SU-DHL-6 (cell line): ENCODE measurements at regions not wholly inside any gene's neighbourhood (a gene's known extent, or its start where the extent isn't known, plus 50 kb on each side); places are given as distances from the start of the nearest gene placed in this dataset.

Experiments used
- H2AFZ ChIP-seq: fragments of 200-600 bp; sonication (generic); 2 replicates; pipeline ENCODE4 v1.6.1; 2014; ENCODE audit warnings: low read depth, mild to moderate bottlenecking, moderate library complexity, mixed read lengths, antibody characterized with exemption, low read length; ENCODE audit not compliant: severe bottlenecking
- H3F3A ChIP-seq: fragments of 200-600 bp; shearing (Covaris generic); 2 replicates; pipeline ENCODE4 v1.6.0; 2016; ENCODE audit warnings: antibody characterized with exemption, mild to moderate bottlenecking; ENCODE audit not compliant: insufficient read depth
- H3K27ac ChIP-seq: fragments of 200-600 bp; sonication (generic); 2 replicates; pipeline ENCODE4 v1.5.1; 2016; ENCODE audit warnings: low read depth, mild to moderate bottlenecking, low read length, moderate library complexity, mixed read lengths
- H3K27me3 ChIP-seq: fragments of 200-600 bp; sonication (generic), shearing (Covaris generic); 2 replicates; pipeline ENCODE4 v1.6.0; 2014; ENCODE audit warnings: mild to moderate bottlenecking, low read length
- H3K36me3 ChIP-seq: fragments of 200-600 bp; sonication (generic); 2 replicates; pipeline ENCODE4 v1.6.1; 2014; ENCODE audit warnings: mild to moderate bottlenecking, low read length, mixed read lengths
- H3K4me2 ChIP-seq: fragments of 300-600, 200-600 bp; shearing (Covaris generic), sonication (generic); 2 replicates; pipeline ENCODE4 v1.6.0; 2014; ENCODE audit warnings: low read length, low read depth, mild to moderate bottlenecking; ENCODE audit not compliant: poor library complexity, severe bottlenecking
- H3K4me3 ChIP-seq: fragments of 200-600 bp; sonication (generic); 2 replicates; pipeline ENCODE4 v1.5.1; 2014; ENCODE audit warnings: antibody characterized with exemption, low read length, mild to moderate bottlenecking, mixed read lengths; ENCODE audit not compliant: insufficient read depth, poor library complexity, severe bottlenecking
- H3K79me2 ChIP-seq: fragments of 200-600 bp; sonication (generic); 2 replicates; pipeline ENCODE4 v1.6.1; 2014; ENCODE audit warnings: mild to moderate bottlenecking, low read length, moderate library complexity; ENCODE audit not compliant: insufficient read depth
- H3K9ac ChIP-seq: fragments of 200-600 bp; sonication (generic); 2 replicates; pipeline ENCODE4 v1.7.0; 2014; ENCODE audit warnings: mild to moderate bottlenecking, low read length
- H3K9me2 ChIP-seq: fragments of 200-600 bp; sonication (generic); replicated peaks from 2 replicates; pipeline ENCODE4 v1.6.1; 2014; ENCODE audit warnings: low read length; ENCODE audit not compliant: insufficient read depth
- H3K9me3 ChIP-seq: fragments of 200-600 bp; sonication (generic); 2 replicates; pipeline ENCODE4 v1.6.1; 2014; ENCODE audit warnings: low read length, mixed read lengths; ENCODE audit not compliant: insufficient read depth
- H4K20me1 ChIP-seq: fragments of 200-600 bp; sonication (generic); 2 replicates; pipeline ENCODE4 v1.6.1; 2014; ENCODE audit warnings: low read depth, mild to moderate bottlenecking, antibody characterized with exemption, low read length, moderate library complexity, mixed read lengths
- EZH2phosphoT487 ChIP-seq: fragments of 200-600 bp; sonication (generic), shearing (Covaris generic); conservative IDR thresholded peaks from 2 replicates; pipeline ENCODE4 v1.6.1; 2018; ENCODE audit warnings: mild to moderate bottlenecking, antibody characterized with exemption, low read length, moderate library complexity, mixed read lengths
- TF ChIP-seq, protein P1 (sequence below): fragments of 200-600 bp; sonication (generic); IDR thresholded peaks from one replicate; pipeline ENCODE4 v1.5.1; 2017; ENCODE audit warnings: antibody characterized with exemption, mild to moderate bottlenecking, low read length, moderate library complexity; ENCODE audit not compliant: insufficient read depth, poor library complexity, severe bottlenecking

DNA sequence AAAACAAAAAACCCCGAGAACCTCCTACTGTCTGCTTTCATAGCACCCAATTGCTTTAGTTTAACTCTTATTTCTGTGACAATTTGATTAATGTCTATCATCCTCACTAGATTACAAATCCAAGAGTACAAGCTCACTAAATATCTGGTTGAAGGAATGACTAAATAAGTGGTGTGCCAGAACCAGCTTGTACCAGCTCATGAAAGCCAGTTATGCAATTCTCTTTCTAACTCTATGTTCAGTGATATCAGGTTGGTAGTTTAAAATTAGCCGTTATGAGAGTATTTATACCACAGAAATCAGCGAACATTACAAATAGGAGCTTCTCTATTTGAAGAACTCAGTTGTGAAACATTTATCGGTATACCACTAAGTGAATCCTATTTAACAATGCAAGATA is 137.2 kb upstream of the MITF start:
- H3F3A ChIP-seq, result no peaks in the 10 kb centered on the region
- no peak overlapping the region for H3K27ac ChIP-seq
- no peaks in the 10 kb centered on the region for H3K79me2 ChIP-seq
- no peaks in the 10 kb centered on the region for H4K20me1 ChIP-seq
- no peaks in the 10 kb centered on the region for H3K27me3 ChIP-seq
- no peaks in the 10 kb centered on the region for H3K9me2 ChIP-seq
- H3K9me3 ChIP-seq, result no peaks in the 10 kb centered on the region
- TF ChIP-seq EZH2phosphoT487, result no peak
- TF ChIP-seq, protein P1, sequence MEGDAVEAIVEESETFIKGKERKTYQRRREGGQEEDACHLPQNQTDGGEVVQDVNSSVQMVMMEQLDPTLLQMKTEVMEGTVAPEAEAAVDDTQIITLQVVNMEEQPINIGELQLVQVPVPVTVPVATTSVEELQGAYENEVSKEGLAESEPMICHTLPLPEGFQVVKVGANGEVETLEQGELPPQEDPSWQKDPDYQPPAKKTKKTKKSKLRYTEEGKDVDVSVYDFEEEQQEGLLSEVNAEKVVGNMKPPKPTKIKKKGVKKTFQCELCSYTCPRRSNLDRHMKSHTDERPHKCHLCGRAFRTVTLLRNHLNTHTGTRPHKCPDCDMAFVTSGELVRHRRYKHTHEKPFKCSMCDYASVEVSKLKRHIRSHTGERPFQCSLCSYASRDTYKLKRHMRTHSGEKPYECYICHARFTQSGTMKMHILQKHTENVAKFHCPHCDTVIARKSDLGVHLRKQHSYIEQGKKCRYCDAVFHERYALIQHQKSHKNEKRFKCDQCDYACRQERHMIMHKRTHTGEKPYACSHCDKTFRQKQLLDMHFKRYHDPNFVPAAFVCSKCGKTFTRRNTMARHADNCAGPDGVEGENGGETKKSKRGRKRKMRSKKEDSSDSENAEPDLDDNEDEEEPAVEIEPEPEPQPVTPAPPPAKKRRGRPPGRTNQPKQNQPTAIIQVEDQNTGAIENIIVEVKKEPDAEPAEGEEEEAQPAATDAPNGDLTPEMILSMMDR, result no peak
- H3K4me2 ChIP-seq, result no peak overlapping the region
- H3K36me3 ChIP-seq, result no peaks in the 10 kb centered on the region
- no peak overlapping the region for H3K4me3 ChIP-seq
- H2AFZ ChIP-seq, result no peak overlapping the region
- no peak overlapping the region for H3K9ac ChIP-seq

DNA sequence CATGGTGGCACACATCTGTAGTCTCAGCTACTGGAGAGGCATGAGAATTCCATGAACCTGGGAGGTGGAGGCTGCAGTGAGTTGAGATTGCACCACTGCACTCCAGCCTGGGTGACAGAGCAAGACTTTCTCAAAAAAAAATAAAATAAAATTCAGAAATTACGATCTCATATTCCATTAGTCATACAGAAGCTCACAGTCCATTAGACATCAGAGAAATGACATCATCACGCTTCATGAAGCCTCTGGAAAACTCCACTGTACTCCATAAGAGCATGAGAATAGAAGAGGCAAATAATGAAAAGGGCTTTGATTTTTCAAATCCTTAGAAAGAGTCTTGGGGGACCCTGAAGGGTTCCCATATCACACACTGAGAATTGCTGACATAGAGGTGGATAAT is 145.0 kb upstream of the MITF start:
- H2AFZ ChIP-seq, result no peak overlapping the region
- no peaks in the 10 kb centered on the region for H3F3A ChIP-seq
- TF ChIP-seq EZH2phosphoT487, result no peak
- no peak overlapping the region for H3K4me3 ChIP-seq
- H3K9me3 ChIP-seq, result no peaks in the 10 kb centered on the region
- H3K27ac ChIP-seq, result no peak overlapping the region
- H3K9me2 ChIP-seq, result no peaks in the 10 kb centered on the region
- no peaks in the 10 kb centered on the region for H3K27me3 ChIP-seq
- H3K36me3 ChIP-seq, result no peaks in the 10 kb centered on the region
- H4K20me1 ChIP-seq, result no peaks in the 10 kb centered on the region
- no peak overlapping the region for H3K4me2 ChIP-seq
- no peaks in the 10 kb centered on the region for H3K79me2 ChIP-seq
- H3K9ac ChIP-seq, result no peak overlapping the region

GRCh38 chr3:69591164-69591736 is 148.0 kb upstream of the MITF start:
- H3K4me3 ChIP-seq, result no peak overlapping the region
- TF ChIP-seq, protein P1, result no peak
- no peak for TF ChIP-seq EZH2phosphoT487
- no peaks in the 10 kb centered on the region for H3K79me2 ChIP-seq
- H3F3A ChIP-seq, result no peaks in the 10 kb centered on the region
- H4K20me1 ChIP-seq, result no peaks in the 10 kb centered on the region
- H3K9me2 ChIP-seq, result no peaks in the 10 kb centered on the region
- H3K36me3 ChIP-seq, result no peaks in the 10 kb centered on the region
- no peaks in the 10 kb centered on the region for H3K27me3 ChIP-seq
- H3K9ac ChIP-seq, result no peak overlapping the region
- no peak overlapping the region for H3K27ac ChIP-seq
- H3K4me2 ChIP-seq, result no peak overlapping the region
- H3K9me3 ChIP-seq, result no peaks in the 10 kb centered on the region; the same call in 1 of the 2 replicates
- H2AFZ ChIP-seq, result no peak overlapping the region

- no peak overlapping the region for H3K4me3 ChIP-seq
- no peak for TF ChIP-seq EZH2phosphoT487
- TF ChIP-seq, protein P1, result no peak
- H3K27ac ChIP-seq, result no peak overlapping the region
- H3K36me3 ChIP-seq, result no peaks in the 10 kb centered on the region
- H3F3A ChIP-seq, result no peaks in the 10 kb centered on the region
- H3K9ac ChIP-seq, result no peak overlapping the region
- H3K9me2 ChIP-seq, result no peaks in the 10 kb centered on the region
- H3K9me3 ChIP-seq, result no peaks in the 10 kb centered on the region; the same call in 1 of the 2 replicates
- H3K27me3 ChIP-seq, result no peaks in the 10 kb centered on the region
- H2AFZ ChIP-seq, result no peak overlapping the region
- no peak overlapping the region for H3K4me2 ChIP-seq
- no peaks in the 10 kb centered on the region for H4K20me1 ChIP-seq
- H3K79me2 ChIP-seq, result no peaks in the 10 kb centered on the region
These were observed 149.2 kb upstream of the MITF start for GRCh38 chr3:69590111-69590510.
